Lung (tissue), 11 donors: ENCODE measurements at regions not wholly inside any gene's neighbourhood (a gene's known extent, or its start where the extent isn't known, plus 50 kb on each side); places are given as distances from the start of the nearest gene placed in this dataset.
A peak's percentile ranks its signal among the peaks of the same experiment; 100 is the strongest.

Source experiments
- ATAC-seq: fragments of 200-7000 bp; cut with Tn5 transposase; one replicate; pipeline ENCODE4 v1.9.1; 2020; ENCODE audit warnings: moderate number of reproducible peaks; ENCODE audit not compliant: insufficient read depth, low FRiP score
- DNase-seq, 3 donors: peaks; one replicate each; pipeline ENCODE4 v3.0.0-alpha.2; 2013 to 2017
- H3K27ac ChIP-seq, 2 donors: one replicate each; pipeline ENCODE4 v1.5.1; 2013; ENCODE audit warnings: mild to moderate bottlenecking in 2 of 2, moderate library complexity in 2 of 2, control low read depth in 1 of 2, inconsistent platforms in 1 of 2, low read depth in 1 of 2, low read length in 1 of 2
- H3K27me3 ChIP-seq, 3 donors: one replicate each; pipeline ENCODE4 v1.5.1; 2013; ENCODE audit warnings: low read length in 2 of 3; ENCODE audit not compliant: control insufficient read depth in 3 of 3, insufficient read depth in 3 of 3
- H3K36me3 ChIP-seq, 4 donors: one replicate each; pipeline ENCODE4 v1.5.1; 2013; ENCODE audit warnings: low read length in 4 of 4, mild to moderate bottlenecking in 1 of 4, moderate library complexity in 1 of 4; ENCODE audit not compliant: control insufficient read depth in 4 of 4, insufficient read depth in 4 of 4
- H3K4me1 ChIP-seq, 5 donors: one replicate each; pipeline ENCODE4 v1.5.1; 2013; ENCODE audit warnings: low read length in 5 of 5, mild to moderate bottlenecking in 2 of 5, moderate library complexity in 1 of 5; ENCODE audit not compliant: control insufficient read depth in 5 of 5, insufficient read depth in 5 of 5
- H3K4me3 ChIP-seq: one replicate; pipeline ENCODE4 v1.5.1; 2013; ENCODE audit warnings: mild to moderate bottlenecking, control low read depth, moderate library complexity
- H3K9ac ChIP-seq, 2 donors: one replicate each; pipeline ENCODE4 v1.5.1; 2013; ENCODE audit warnings: low read length in 2 of 2, control low read depth in 1 of 2; ENCODE audit not compliant: insufficient read depth in 1 of 2
- H3K9me3 ChIP-seq, 4 donors: one replicate each; pipeline ENCODE4 v1.5.1; 2013; ENCODE audit warnings: low read length in 3 of 4, mild to moderate bottlenecking in 1 of 4, moderate library complexity in 1 of 4; ENCODE audit not compliant: control insufficient read depth in 4 of 4, insufficient read depth in 3 of 4
- CTCF ChIP-seq: IDR thresholded peaks from 2 replicates; pipeline ENCODE4 v1.5.1; 2012; ENCODE audit warnings: mild to moderate bottlenecking; ENCODE audit errors: control extremely low read depth, extremely low read depth
- WGBS, 2 donors: extraction: QIAGEN DNeasy Blood & Tissue Kit; methylation state at CpG; one replicate each; pipeline ENCODE4 v1.1.7; 2013; 5-methylcytosine and 5-hydroxymethylcytosine counted together
- donor health status: control.
- donor health status: control.
- donor health status: Bipolar disorder and iron deficiency.
- donor health status: healthy.
- donor health status: DM: yes; HTN: yes; CAD: no.

GRCh38 chr18:75124991-75125381, 84.0 kb downstream of the PTGR3 start:
- peak in 2 of 3 donors; percentile 2 to 20 for DNase-seq
- Histone ChIP-seq H3K9me3 (no peaks in the 10 kb centered on the region), H3K4me1 (no peaks in the 10 kb centered on the region), H3K27me3 (no peaks in the 10 kb centered on the region), H3K9ac (no peak overlapping the region), H3K27ac (no peak overlapping the region), H3K36me3 (no peaks in the 10 kb centered on the region), H3K4me3 (no peak overlapping the region)
- TF ChIP-seq CTCF = no peak
- WGBS, 2 donors = 82 to 96% methylated on average over 16 of the region's 16 CpGs
- no peak for ATAC-seq

- DNase-seq (no peak), ATAC-seq (no peak)
- Histone ChIP-seq H3K27ac (no peak overlapping the region), H3K4me1 (no peaks in the 10 kb centered on the region), H3K9me3 (no peaks in the 10 kb centered on the region), H3K9ac (no peak overlapping the region), H3K27me3 (no peaks in the 10 kb centered on the region), H3K4me3 (no peak overlapping the region), H3K36me3 (no peaks in the 10 kb centered on the region)
- 84 to 94% methylated on average over 14 of the region's 14 CpGs for WGBS, 2 donors
- TF ChIP-seq CTCF = no peak
These were observed 84.4 kb downstream of the PTGR3 start for GRCh38 chr18:75124551-75124950.

- no peak for TF ChIP-seq CTCF
- no peak overlapping the region for H3K4me3 ChIP-seq
- peaks cover 0 to 5% (median 2%) of the 10 kb centered on the region in 4 donors for H3K9me3 ChIP-seq
- no peak for DNase-seq
- no peaks in the 10 kb centered on the region for H3K4me1 ChIP-seq
- H3K9ac ChIP-seq = no peak overlapping the region
- no peak overlapping the region for H3K27ac ChIP-seq
- H3K36me3 ChIP-seq = no peaks in the 10 kb centered on the region
- WGBS, 2 donors = 82 to 84% methylated on average over 12 of the region's 12 CpGs
- no peaks in the 10 kb centered on the region for H3K27me3 ChIP-seq
- no peak for ATAC-seq
These were observed 85.8 kb downstream of the PTGR3 start for GRCh38 chr18:75123113-75123512.

- WGBS, 2 donors = 88 to 95% methylated on average over 7 of the region's 7 CpGs
- no peak for TF ChIP-seq CTCF
- DNase-seq = peak in 1 of 3 donors; percentile 11
These were observed 86.5 kb downstream of the PTGR3 start for GRCh38 chr18:75122334-75122958.

More at GRCh38 chr18:75122334-75122958, 86.5 kb downstream of the PTGR3 start:
- Histone ChIP-seq H3K4me1 (no peaks in the 10 kb centered on the region), H3K27me3 (peaks cover 0 to 2% (median 0%) of the 10 kb centered on the region in 3 donors), H3K9ac (no peak overlapping the region), H3K27ac (no peak overlapping the region), H3K36me3 (no peaks in the 10 kb centered on the region), H3K9me3 (peaks cover 0 to 5% (median 2%) of the 10 kb centered on the region in 4 donors), H3K4me3 (no peak overlapping the region)
- no peak for ATAC-seq
